Dedifferentiated amniotic fluid mesenchymal stem cell (primary cell): ENCODE measurements at regions not wholly inside any gene's neighbourhood (a gene's known extent, or its start where the extent isn't known, plus 50 kb on each side); places are given as distances from the start of the nearest gene placed in this dataset.

Experiments
- DNase-seq: peaks from one replicate; pipeline ENCODE4 v3.0.0-alpha.2; 2016; ENCODE audit errors: extremely low spot score

GRCh38 chr3:83092521-83093221 is 1331.2 kb upstream of the GBE1 start:
- no peak for DNase-seq

DNA sequence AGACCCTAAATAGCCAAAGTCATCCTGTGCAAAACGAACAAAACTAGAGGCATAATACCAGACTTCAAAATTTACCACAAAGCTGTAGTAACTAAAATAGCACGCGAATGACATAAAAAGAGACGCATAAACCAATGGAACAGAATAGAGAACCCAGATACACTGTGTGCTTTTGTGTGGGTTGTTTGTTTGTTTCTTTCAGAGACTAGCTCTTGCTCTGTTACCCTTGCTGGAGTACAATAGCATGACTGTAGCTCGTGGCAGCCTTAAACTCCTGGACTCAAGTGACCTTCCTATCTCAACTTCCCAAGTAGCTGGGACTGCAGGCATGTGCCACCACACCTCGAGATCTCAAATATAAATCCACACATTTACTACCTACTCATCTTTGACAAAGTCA is 1314.6 kb upstream of the GBE1 start:
- DNase-seq = no peak

DNA sequence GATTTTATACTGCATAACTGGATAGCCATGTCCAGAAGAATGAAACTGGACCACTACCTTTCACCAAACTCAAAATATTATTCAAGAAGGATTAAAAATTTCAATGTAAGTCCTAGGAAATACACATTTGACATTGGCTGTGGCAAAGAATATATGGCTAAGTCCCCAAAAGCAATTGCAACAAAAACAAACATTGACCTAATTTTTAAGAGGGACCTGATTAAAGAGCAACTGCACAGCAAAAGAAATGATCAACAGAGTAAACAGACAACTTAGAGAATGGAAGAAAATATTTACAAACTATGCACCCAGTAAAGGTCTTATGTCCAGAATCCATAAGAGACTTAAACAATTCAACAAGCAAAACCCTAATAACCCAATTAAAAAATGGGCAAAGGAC is 1313.0 kb upstream of the GBE1 start:
- DNase-seq = no peak

GRCh38 chr3:83065851-83066460 is 1304.5 kb upstream of the GBE1 start:
- DNase-seq = no peak

- no peak for DNase-seq
These were observed 1302.0 kb upstream of the GBE1 start for GRCh38 chr3:83063446-83063845.

DNA sequence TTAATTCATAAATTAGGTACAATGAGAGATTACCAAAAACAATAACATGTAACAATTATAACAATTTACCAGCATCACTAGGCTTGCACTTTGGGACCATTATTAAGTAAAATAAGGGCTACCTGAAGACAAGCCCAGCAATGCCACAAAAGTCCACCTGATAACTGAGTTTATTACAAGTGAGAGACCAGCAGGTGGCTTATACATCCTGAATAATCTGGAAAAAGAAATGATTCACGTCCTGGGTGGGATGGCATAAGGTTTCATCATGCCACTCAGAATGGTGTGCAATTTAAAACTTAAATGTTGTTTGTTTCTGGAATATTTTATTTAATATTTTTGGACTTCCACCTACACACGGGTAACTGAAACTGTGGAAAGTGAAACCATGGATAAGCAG is 1287.1 kb upstream of the GBE1 start:
- DNase-seq = no peak

DNA sequence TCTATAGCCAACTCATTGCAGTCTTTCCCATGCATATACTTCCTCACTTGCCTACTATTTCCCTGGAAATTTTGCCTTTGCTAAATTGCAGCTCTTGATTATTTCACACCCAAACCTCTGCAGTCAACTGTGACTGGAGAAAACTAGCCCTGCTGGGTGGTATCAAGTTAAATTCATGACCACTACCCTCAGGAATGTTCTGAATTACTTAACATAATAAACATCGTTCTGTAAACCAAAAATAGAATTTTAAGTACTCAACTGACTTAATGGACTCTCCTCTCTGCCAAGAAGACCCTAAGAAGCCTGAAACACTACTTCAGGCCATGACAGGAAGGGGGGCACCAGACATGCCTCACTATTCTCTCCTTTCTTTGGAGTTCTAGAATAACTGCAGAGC is 1278.0 kb upstream of the GBE1 start:
- DNase-seq = no peak

DNA sequence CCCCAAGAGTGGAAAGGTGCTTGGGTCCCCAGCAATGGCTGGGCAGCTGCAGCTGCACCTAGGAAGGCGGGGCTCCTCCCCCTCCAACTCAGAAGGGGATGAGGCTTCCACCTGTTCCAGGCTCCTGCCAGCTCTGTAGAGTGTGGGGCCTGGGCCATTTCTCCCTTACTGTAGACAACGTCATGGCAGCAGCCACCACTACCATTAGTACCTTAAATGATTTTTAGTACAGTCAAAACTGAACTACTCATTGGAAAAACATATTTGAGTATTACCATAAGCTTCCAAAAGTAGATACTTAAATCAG is 1274.2 kb upstream of the GBE1 start:
- no peak for DNase-seq

DNA sequence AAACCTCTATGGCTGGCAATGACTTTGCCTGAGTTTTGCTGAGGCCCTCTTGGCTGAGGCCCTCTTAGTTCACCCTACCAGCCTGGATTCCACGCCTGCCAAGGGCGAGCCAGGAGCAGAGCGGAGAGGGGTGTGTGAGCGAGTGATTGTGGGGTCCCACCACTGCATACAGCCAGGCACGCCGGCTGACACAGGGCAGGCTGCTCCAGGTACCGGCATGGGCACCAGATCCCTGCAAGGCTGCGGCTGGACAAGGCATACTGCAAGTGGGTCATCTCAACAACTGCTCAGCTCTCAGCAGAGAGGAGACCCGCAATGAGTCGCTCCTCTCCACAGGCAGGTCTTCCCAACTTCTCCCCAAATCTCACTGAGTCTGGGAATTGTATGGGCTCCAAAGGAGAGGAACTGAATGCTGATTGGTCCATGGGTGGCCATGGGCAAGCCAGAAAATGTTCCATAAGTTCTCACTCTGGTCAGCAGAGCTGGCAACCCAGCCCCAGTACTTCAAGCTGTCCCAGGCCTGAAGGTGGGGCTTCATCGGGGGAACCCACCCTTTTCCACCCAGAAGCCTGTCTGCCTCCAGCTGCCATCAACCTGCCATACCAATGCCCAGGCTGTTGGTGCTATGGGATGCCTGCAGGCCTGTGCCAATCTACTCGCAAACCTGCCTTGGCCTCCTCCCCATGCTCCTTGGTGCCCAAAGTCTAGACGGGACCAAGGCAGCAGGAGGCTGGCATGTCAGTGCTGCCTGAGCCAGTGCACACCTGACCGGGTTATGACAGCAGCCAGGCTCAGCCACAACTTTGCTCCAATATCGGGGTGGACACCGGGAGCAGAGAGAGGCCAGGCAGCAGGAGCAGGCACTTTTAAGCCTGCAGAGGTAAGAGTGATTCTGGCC is 1273.6 kb upstream of the GBE1 start:
- DNase-seq = no peak

DNA sequence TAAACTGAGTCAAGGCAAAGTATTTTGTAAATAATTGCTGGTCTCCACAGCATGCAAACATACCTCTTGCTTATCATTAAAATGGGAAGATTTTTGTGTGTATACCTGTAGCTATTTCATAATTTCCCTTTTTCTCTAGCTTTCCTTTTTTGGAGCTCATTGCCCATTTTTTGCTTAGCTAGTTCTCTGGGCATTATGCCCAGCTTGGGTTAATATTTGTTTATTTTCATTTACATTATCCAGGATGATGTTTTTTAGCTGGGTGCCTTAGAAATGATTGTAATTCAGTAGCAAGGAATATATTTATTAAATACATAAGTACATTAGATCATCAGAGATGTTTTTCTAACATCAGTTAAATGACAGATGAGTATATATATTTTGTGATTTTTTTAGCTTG is 1271.7 kb upstream of the GBE1 start:
- DNase-seq = no peak

- DNase-seq = no peak
These were observed 1261.6 kb upstream of the GBE1 start for GRCh38 chr3:83023086-83023485.

- DNase-seq = no peak
These were observed 1250.0 kb upstream of the GBE1 start for GRCh38 chr3:83011481-83011880.

GRCh38 chr3:83003917-83004316 is 1242.5 kb upstream of the GBE1 start:
- DNase-seq = no peak

DNA sequence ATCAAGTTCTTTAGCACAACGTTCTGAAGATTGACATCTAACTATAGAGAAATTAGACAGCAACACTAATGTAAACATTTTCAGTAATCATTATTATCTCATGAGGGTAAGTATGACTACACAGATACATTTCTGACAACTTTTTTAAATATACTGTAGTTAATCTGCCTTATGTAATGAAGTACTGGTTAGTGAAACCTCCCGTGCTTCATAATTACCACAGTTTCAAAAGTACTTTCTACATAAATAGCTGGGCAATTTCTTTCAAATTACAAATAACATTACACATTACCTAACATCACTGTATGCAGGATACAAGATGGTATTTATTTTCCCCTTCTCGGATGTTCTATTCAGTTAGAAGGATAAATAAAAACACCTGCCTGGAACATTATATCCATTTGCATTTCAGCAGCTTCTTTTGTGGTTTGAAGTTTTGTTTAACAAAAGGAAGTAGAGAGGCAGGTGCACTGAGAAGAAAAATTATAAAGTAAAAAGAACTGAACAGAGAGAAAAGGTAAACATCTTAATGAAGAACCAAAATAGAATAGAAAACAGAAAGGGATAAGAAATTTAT is 1241.5 kb upstream of the GBE1 start:
- DNase-seq = no peak

GRCh38 chr3:82999777-83000176 is 1238.3 kb upstream of the GBE1 start:
- DNase-seq = no peak

GRCh38 chr3:82978368-82978767 is 1216.9 kb upstream of the GBE1 start:
- DNase-seq = no peak

DNA sequence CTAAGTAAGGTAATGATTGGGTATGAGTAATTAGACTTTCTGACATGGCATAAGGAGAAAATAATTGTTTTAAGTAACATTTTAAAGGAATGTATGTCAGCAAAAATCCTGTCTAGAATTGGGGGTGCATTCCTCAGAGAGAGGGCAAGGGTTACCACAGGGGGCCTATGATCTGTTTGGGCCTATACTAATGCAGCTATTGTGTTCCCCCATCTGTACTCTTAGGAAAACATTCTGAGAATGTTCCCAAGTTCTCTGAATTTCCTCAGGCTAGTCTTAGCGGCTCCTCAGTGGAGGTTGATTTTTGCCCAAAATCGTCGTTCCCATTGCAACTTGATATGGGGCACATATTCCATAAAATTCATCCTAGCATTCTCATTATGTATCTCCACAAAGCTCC is 1216.4 kb upstream of the GBE1 start:
- no peak for DNase-seq

GRCh38 chr3:82973791-82974190 is 1212.3 kb upstream of the GBE1 start:
- no peak for DNase-seq

GRCh38 chr3:82960379-82960778 is 1198.9 kb upstream of the GBE1 start:
- DNase-seq = no peak

GRCh38 chr3:82957696-82958095 is 1196.3 kb upstream of the GBE1 start:
- DNase-seq = no peak

- no peak for DNase-seq
These were observed 1195.6 kb upstream of the GBE1 start for GRCh38 chr3:82957079-82957478.

DNA sequence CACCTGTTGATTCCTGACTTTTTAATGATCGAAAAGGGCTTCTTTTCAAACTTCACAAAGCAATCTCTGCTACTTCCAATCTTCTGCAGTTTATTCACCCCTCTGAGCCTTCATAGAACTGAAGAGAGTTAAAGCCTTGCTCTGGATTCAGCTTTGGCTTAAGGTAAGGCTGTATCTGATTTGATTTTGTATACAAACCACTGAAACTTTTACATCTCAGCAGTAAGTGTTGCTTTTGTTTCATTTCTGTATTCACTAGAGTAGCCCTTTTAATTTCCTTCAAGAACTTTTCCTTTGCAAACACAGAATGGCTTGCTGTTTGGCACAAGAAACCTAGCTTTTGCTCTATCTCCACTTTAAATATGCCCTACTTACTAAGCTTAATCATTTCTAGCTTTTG is 1193.0 kb upstream of the GBE1 start:
- DNase-seq = no peak

DNA sequence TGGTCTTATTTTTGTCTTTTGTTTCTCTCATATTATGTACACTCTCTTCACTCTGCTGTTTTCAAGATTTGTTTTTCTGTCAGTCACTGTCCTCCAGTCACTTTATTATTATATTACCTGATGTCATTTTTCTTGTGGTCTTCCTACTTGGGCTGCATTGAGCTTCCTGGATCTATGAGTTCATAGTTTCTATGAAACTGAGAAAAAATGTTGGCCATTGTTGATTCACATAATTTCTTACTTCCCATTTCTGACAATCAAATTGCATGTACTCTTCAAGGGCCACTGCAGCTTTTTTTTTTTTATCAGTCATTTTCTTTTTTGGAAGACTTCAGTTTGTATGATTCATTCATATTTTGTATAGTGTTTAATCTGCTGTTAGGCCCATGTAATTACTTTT is 1180.6 kb upstream of the GBE1 start:
- DNase-seq = no peak
